Keratinocyte (primary cell): ENCODE measurements at regions not wholly inside any gene's neighbourhood (a gene's known extent, or its start where the extent isn't known, plus 50 kb on each side); places are given as distances from the start of the nearest gene placed in this dataset.

Source experiments
- DNase-seq: peaks from one replicate; pipeline ENCODE4 v3.0.0-alpha.2; 2011; ENCODE audit warnings: low read depth, missing footprints, low spot score
- FAIRE-seq: peaks from 2 replicates; lab custom pipeline; 2011; peaks lifted over from hg19 to GRCh38; lab: Jason Lieb, UNC
- H2AFZ ChIP-seq: 2 replicates; pipeline ENCODE4 v1.6.0; 2012; ENCODE audit warnings: low read length, control low read depth, inconsistent platforms; ENCODE audit not compliant: control insufficient read depth
- H3K27ac ChIP-seq: 2 replicates; pipeline ENCODE4 v1.5.1; 2011; ENCODE audit warnings: low read length; ENCODE audit not compliant: control insufficient read depth, insufficient read depth
- H3K27me3 ChIP-seq: 3 replicates; pipeline ENCODE4 v1.6.0; 2011; ENCODE audit warnings: low read length; ENCODE audit not compliant: control insufficient read depth, insufficient read depth; ENCODE audit errors: extremely low read depth
- H3K36me3 ChIP-seq, 2 experiments: 2 replicates in 1 of 2; 3 replicates in 1 of 2; pipeline ENCODE4 v1.5.1; 2011; ENCODE audit warnings: low read length in 2 of 2, mild to moderate bottlenecking in 1 of 2; ENCODE audit not compliant: control insufficient read depth in 2 of 2, insufficient read depth in 2 of 2; ENCODE audit errors: extremely low read depth in 1 of 2
- H3K4me1 ChIP-seq: 3 replicates; pipeline ENCODE4 v1.5.1; 2011; ENCODE audit warnings: low read length; ENCODE audit not compliant: control insufficient read depth, insufficient read depth; ENCODE audit errors: extremely low read depth
- H3K4me2 ChIP-seq: 3 replicates; pipeline ENCODE4 v1.6.0; 2011; ENCODE audit warnings: low read depth, low read length; ENCODE audit not compliant: control insufficient read depth, insufficient read depth; ENCODE audit errors: extremely low read depth
- H3K4me3 ChIP-seq, 3 experiments: fragments of 200-600 bp in 1 of 3; sonication (generic) in 1 of 3; 2 replicates in 2 of 3; 3 replicates in 1 of 3; pipeline ENCODE4 v1.5.1; 2011 to 2016; ENCODE audit warnings: low read length in 3 of 3, mild to moderate bottlenecking in 3 of 3, control low read depth in 2 of 3, inconsistent platforms in 1 of 3, low read depth in 1 of 3, mixed read lengths in 1 of 3, mixed run types in 1 of 3, moderate library complexity in 1 of 3; ENCODE audit not compliant: control insufficient read depth in 2 of 3, insufficient read depth in 2 of 3; ENCODE audit errors: extremely low read depth in 1 of 3
- H3K79me2 ChIP-seq: 2 replicates; pipeline ENCODE4 v1.6.0; 2012; ENCODE audit warnings: low read length; ENCODE audit not compliant: control insufficient read depth, insufficient read depth
- H3K9ac ChIP-seq: 3 replicates; pipeline ENCODE4 v1.6.0; 2011; ENCODE audit warnings: low read length; ENCODE audit not compliant: control insufficient read depth, insufficient read depth; ENCODE audit errors: extremely low read depth
- H3K9me1 ChIP-seq: 3 replicates; pipeline ENCODE4 v1.6.0; 2011; ENCODE audit warnings: low read length; ENCODE audit not compliant: control insufficient read depth, insufficient read depth; ENCODE audit errors: extremely low read depth
- H3K9me3 ChIP-seq: 2 replicates; pipeline ENCODE4 v1.5.1; 2012; ENCODE audit warnings: low read depth, low read length; ENCODE audit not compliant: control insufficient read depth
- H4K20me1 ChIP-seq: 3 replicates; pipeline ENCODE4 v1.6.0; 2011; ENCODE audit warnings: low read length; ENCODE audit not compliant: control insufficient read depth, insufficient read depth; ENCODE audit errors: extremely low read depth
- EZH2 ChIP-seq: IDR thresholded peaks from one replicate; pipeline ENCODE4 v1.6.1; 2012; ENCODE audit warnings: inconsistent platforms, mild to moderate bottlenecking, low read length, moderate library complexity
- dilution Hi-C: fragments of 300-500 bp; cut with MboI; formaldehyde crosslinking; loops from one replicate; pipeline ENCODE4 v1.7.0; 2020; ENCODE audit warnings: low sequenced_read_pairs; ENCODE audit not compliant: extremely low pct_ligation_motif_present
- TF ChIP-seq, protein P1 (sequence below), 3 experiments: IDR thresholded peaks in 1 of 3; conservative IDR thresholded peaks in 1 of 3; optimal IDR thresholded peaks in 1 of 3; 2 replicates in 2 of 3; 3 replicates in 1 of 3; pipeline versions ENCODE3 to v1.5.1; 2011; ENCODE audit warnings: low read length in 3 of 3, mild to moderate bottlenecking in 3 of 3, moderate library complexity in 2 of 3, control low read depth in 1 of 3, inconsistent platforms in 1 of 3; ENCODE audit not compliant: insufficient read depth in 2 of 3; ENCODE audit errors: extremely low read depth in 1 of 3

DNA sequence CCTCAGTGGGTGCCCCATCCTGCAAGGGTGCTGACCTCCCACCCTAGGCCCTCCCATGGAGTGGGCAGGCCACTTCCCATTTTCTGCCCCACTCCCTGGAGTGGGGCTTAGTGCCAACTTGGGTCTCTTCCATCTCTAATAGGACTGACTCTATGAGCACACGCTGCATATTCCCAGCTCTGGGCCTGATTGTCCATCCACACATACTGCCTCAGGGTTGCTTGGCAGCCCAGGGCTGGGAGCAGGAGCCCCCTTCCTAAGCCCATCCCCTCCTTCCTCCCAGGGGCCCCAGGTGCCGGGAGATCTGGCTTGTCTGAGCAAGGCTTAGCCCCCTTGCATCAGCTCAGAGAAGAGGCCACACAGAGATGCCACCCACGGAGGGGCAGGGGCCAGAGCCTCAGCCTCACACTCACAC, 55.1 kb downstream of the PJA1 start:
- Histone ChIP-seq H4K20me1 (no peaks in the 10 kb centered on the region), H3K27ac (no peak overlapping the region), H3K79me2 (no peaks in the 10 kb centered on the region), H2AFZ (no peak overlapping the region), H3K9ac (no peak overlapping the region), H3K4me2 (no peak overlapping the region), H3K4me1 (peaks cover 34% of the 10 kb centered on the region), H3K36me3 (no peaks in the 10 kb centered on the region), H3K4me3 (no peak overlapping the region), H3K9me3 (no peaks in the 10 kb centered on the region), H3K9me1 (no peaks in the 10 kb centered on the region), H3K27me3 (peaks cover 6% of the 10 kb centered on the region)
- TF ChIP-seq, protein P1, sequence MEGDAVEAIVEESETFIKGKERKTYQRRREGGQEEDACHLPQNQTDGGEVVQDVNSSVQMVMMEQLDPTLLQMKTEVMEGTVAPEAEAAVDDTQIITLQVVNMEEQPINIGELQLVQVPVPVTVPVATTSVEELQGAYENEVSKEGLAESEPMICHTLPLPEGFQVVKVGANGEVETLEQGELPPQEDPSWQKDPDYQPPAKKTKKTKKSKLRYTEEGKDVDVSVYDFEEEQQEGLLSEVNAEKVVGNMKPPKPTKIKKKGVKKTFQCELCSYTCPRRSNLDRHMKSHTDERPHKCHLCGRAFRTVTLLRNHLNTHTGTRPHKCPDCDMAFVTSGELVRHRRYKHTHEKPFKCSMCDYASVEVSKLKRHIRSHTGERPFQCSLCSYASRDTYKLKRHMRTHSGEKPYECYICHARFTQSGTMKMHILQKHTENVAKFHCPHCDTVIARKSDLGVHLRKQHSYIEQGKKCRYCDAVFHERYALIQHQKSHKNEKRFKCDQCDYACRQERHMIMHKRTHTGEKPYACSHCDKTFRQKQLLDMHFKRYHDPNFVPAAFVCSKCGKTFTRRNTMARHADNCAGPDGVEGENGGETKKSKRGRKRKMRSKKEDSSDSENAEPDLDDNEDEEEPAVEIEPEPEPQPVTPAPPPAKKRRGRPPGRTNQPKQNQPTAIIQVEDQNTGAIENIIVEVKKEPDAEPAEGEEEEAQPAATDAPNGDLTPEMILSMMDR (optimal IDR thresholded peaks at IDR 0.05 in 1 of 3, IDR thresholded peaks at IDR 0.05 in 1 of 3, conservative IDR thresholded peaks at IDR 0.05 in 1 of 3; ENCODE audit: extremely low read depth in 1 of 3, insufficient read depth in 2 of 3, low read length in 3 of 3): no peak
- TF ChIP-seq EZH2: no peak
- FAIRE-seq (no peak), DNase-seq (no peak)
- dilution Hi-C loops: no loop called here

DNA sequence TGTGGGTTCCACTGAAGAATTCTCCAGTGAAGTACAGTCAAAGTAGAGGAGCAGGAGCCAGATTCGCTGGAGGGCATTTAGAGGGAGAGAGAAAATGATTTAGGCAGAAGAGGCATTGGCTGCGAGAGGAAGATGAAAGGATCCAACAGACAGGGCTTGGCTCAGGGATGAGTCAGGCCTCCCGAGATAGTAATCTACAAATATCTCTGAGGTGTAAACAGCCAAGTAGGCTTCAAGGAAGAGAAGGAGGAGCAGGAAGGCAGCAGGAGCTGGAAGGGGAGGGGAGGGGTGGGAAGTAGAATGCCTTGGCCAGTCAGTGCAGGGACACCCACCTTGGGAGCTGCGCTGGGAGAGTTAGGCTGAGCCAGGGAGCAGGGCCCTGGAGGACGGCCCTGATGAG, 55.5 kb downstream of the PJA1 start:
- TF ChIP-seq, protein P1 (optimal IDR thresholded peaks at IDR 0.05 in 1 of 3, IDR thresholded peaks at IDR 0.05 in 1 of 3, conservative IDR thresholded peaks at IDR 0.05 in 1 of 3; ENCODE audit: extremely low read depth in 1 of 3, insufficient read depth in 2 of 3, low read length in 3 of 3): no peak
- no peak for TF ChIP-seq EZH2
- DNase-seq (peak; percentile 71), FAIRE-seq (peak; percentile 60)
- no peak overlapping the region for H2AFZ ChIP-seq
- dilution Hi-C loops: no loop called here
- peak overlapping the region; percentile 28 for H3K9ac ChIP-seq
- no peaks in the 10 kb centered on the region for H3K79me2 ChIP-seq
- H3K9me3 ChIP-seq: no peaks in the 10 kb centered on the region
- peaks cover 32% of the 10 kb centered on the region for H3K4me1 ChIP-seq
- no peak overlapping the region for H3K4me3 ChIP-seq
- H3K36me3 ChIP-seq: no peaks in the 10 kb centered on the region
- no peaks in the 10 kb centered on the region for H3K9me1 ChIP-seq
- peaks cover 6% of the 10 kb centered on the region for H3K27me3 ChIP-seq
- H4K20me1 ChIP-seq: no peaks in the 10 kb centered on the region
- H3K27ac ChIP-seq: peak overlapping the region; percentile 36
- peak overlapping the region; percentile 48 for H3K4me2 ChIP-seq
